ENCODE measurements at regions not wholly inside any gene's neighbourhood (a gene's known extent, or its start where the extent isn't known, plus 50 kb on each side); places are given as distances from the start of the nearest gene placed in this dataset.

DNA sequence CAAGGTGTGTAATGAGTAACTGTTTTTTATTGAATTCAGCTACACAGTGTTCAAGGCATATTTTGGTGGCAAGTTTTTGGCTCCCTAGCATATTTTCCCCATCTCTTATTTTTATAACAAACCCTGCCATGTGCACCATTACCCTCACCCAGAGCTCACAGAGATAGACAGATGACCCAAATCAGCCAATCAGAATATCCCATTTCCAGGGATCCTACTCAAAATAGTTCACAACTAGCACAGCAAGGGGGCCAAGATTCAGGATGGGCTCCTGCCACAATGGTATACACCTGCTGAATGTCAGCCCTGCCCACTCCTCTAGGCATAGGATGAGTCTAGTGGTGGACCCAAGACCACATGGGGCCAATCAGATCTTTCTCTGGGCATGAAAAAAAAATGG, 78.8 kb upstream of the SETMAR start:
- DNase-seq (no peak), ATAC-seq (no peak)
- Histone ChIP-seq H3K4me3 (no peak overlapping the region), H3K9me3 (no peaks in the 10 kb centered on the region), H3K36me3 (no peaks in the 10 kb centered on the region), H3K27me3 (no peaks in the 10 kb centered on the region), H3K27ac (no peak overlapping the region), H3K4me1 (no peaks in the 10 kb centered on the region)
- intact Hi-C loops (cut with DNase I) = no loop called here
- TF ChIP-seq, protein P1, sequence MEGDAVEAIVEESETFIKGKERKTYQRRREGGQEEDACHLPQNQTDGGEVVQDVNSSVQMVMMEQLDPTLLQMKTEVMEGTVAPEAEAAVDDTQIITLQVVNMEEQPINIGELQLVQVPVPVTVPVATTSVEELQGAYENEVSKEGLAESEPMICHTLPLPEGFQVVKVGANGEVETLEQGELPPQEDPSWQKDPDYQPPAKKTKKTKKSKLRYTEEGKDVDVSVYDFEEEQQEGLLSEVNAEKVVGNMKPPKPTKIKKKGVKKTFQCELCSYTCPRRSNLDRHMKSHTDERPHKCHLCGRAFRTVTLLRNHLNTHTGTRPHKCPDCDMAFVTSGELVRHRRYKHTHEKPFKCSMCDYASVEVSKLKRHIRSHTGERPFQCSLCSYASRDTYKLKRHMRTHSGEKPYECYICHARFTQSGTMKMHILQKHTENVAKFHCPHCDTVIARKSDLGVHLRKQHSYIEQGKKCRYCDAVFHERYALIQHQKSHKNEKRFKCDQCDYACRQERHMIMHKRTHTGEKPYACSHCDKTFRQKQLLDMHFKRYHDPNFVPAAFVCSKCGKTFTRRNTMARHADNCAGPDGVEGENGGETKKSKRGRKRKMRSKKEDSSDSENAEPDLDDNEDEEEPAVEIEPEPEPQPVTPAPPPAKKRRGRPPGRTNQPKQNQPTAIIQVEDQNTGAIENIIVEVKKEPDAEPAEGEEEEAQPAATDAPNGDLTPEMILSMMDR (IDR thresholded peaks at IDR 0.05) = no peak

DNA sequence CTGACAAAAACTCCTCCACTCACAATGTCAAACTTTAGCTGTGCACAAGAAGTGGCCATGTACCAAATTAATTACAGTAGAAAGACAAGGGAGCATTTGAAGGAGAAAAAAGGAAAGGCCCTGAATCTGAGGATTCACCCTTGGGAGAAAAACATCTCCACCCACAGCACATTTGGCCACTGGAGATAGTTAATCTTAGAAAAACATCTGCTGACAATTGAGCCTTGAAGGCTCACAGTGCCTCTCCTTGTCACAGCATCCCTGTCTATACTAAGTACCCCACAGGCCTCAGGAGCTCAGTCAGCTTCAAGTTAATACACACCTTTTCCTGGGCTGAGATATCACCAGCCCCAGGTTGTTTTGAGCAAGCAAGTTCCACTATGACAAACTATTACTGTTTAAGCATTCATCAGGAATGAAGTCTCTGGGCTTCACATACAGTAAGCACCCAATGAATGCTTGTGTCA, 78.1 kb upstream of the SETMAR start:
- intact Hi-C loops (cut with DNase I) = no loop called here
- H3K4me1 ChIP-seq = no peaks in the 10 kb centered on the region
- H3K9me3 ChIP-seq = no peaks in the 10 kb centered on the region
- TF ChIP-seq, protein P1 (IDR thresholded peaks at IDR 0.05) = no peak
- H3K27ac ChIP-seq = no peak overlapping the region
- H3K27me3 ChIP-seq = no peaks in the 10 kb centered on the region
- H3K36me3 ChIP-seq = no peaks in the 10 kb centered on the region
- no peak overlapping the region for H3K4me3 ChIP-seq
- ATAC-seq = no peak
- no peak for DNase-seq

DNA sequence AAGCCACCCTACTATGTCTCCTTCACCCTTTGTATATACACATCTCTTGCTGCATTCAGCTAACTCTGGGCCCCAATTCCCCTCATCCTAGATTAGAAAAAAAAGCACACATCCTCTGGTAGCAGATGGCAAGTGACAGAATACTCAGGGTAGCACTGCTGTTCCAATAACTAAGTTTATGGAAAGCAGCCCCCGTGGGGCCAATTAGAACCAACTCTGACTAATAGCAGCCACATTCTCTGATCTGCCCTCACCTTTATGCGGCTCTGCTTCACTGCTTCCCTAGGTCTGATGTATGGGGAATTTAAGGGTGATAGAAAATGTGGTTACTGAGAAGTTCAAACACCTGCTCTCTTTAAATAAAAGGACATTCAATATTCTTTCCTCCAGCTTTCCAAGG, 74.9 kb upstream of the SETMAR start:
- Histone ChIP-seq H3K36me3 (no peaks in the 10 kb centered on the region), H3K27ac (no peak overlapping the region), H3K4me1 (no peaks in the 10 kb centered on the region), H3K9me3 (no peaks in the 10 kb centered on the region), H3K27me3 (no peaks in the 10 kb centered on the region), H3K4me3 (no peak overlapping the region)
- ATAC-seq (no peak), DNase-seq (no peak)
- intact Hi-C loops (cut with DNase I) = no loop called here
- TF ChIP-seq, protein P1 (IDR thresholded peaks at IDR 0.05) = no peak

DNA sequence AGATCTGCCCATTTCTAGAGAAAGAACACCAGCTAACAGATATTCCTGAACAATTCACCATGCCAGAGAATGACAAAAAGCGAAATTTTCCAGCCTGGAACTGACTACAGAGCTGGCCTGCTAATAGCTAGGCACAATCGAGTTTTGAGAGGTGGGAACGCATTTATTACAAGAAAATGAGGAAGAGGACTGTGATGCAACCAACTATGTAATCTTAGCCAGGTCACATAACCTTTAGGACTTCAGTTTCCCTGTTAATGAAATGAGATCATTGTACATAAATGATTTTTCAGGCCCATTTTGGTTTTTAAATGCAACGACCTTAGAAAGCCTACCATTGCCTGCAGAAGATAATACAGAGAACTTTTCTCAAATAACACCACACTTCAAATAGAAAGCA, 72.1 kb upstream of the SETMAR start:
- Histone ChIP-seq H3K9me3 (no peaks in the 10 kb centered on the region), H3K4me1 (no peaks in the 10 kb centered on the region), H3K36me3 (no peaks in the 10 kb centered on the region), H3K27ac (no peak overlapping the region), H3K4me3 (no peak overlapping the region), H3K27me3 (no peaks in the 10 kb centered on the region)
- TF ChIP-seq, protein P1 (IDR thresholded peaks at IDR 0.05) = no peak
- DNase-seq (no peak), ATAC-seq (no peak)
- intact Hi-C loops (cut with DNase I) = no loop called here

DNA sequence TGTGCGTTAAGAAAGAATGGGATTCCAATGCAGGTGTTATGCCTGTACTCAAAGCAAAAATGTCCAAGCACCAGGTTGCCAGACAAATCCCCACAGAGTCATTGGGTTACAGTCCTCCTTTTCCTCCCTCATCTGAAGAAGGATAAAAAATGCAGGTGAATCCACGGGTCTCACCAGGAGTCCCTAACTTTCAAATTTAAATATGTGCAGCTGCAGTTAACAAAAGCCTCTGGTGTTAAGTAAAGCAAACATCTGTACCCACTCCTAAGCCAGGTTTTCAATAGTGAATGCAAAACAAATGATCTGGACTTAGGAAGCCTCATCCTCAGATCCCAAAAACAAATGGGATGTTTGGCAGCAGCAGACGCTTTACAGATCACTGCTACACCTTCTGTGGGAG, 70.4 kb upstream of the SETMAR start:
- Histone ChIP-seq H3K9me3 (no peaks in the 10 kb centered on the region), H3K4me1 (no peaks in the 10 kb centered on the region), H3K4me3 (no peak overlapping the region), H3K27ac (no peak overlapping the region), H3K27me3 (no peaks in the 10 kb centered on the region), H3K36me3 (no peaks in the 10 kb centered on the region)
- TF ChIP-seq, protein P1 (IDR thresholded peaks at IDR 0.05) = no peak
- ATAC-seq (no peak), DNase-seq (no peak)
- intact Hi-C loops (cut with DNase I) = no loop called here

DNA sequence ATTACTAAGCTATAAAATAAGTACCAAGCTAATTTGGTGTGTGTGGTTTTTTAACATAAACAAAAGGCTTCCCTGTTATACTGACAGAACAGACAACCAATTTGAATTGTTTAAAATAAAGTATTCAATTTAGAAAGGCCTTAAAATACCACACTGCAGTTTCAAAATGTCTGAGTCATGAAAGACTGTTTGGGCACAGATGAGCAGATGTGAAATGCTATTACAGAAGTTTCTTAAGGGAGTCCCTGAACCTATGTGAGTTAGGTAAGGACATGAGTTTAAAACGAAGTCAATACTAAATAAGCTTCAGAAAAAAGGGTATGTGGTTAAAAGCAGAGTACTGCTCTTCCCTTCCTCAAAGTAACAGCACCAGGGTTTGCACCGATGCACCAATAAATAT, 69.7 kb upstream of the SETMAR start:
- H3K36me3 ChIP-seq = no peaks in the 10 kb centered on the region
- ATAC-seq = no peak
- intact Hi-C loops (cut with DNase I) = no loop called here
- TF ChIP-seq, protein P1 (IDR thresholded peaks at IDR 0.05) = no peak
- H3K27me3 ChIP-seq = no peaks in the 10 kb centered on the region
- H3K4me1 ChIP-seq = no peaks in the 10 kb centered on the region
- no peak overlapping the region for H3K27ac ChIP-seq
- no peaks in the 10 kb centered on the region for H3K9me3 ChIP-seq
- no peak for DNase-seq
- H3K4me3 ChIP-seq = no peak overlapping the region

Data from upper lobe of right lung (tissue), 1 donor.